WTC11 (cell line): ENCODE measurements at regions not wholly inside any gene's neighbourhood (a gene's known extent, or its start where the extent isn't known, plus 50 kb on each side); places are given as distances from the start of the nearest gene placed in this dataset.

Source experiments
- ATAC-seq: fragments of 200-7000 bp; cut with Tn5 transposase; 2 replicates; pipeline ENCODE4 v1.10.0; 2021; ENCODE audit warnings: mild to moderate bottlenecking, moderate library complexity
- CTCF ChIA-PET: fragments of 300-600 bp; sonication (Branson Sonifier 250); formaldehyde crosslinking; loops from one replicate; lab custom pipeline; 2021; ENCODE audit warnings: antibody characterized with exemption; lab: Charles Lee
- POLR2A ChIA-PET: fragments of 350-600 bp; sonication (Branson Sonifier 250); formaldehyde crosslinking; loops from one replicate; lab custom pipeline; 2021; ENCODE audit warnings: antibody characterized with exemption; lab: Charles Lee
- DNase-seq: peaks from one replicate; pipeline ENCODE4 v3.0.0; 2021; ENCODE audit warnings: low spot score
- H3K27ac Mint-ChIP-seq: 2 replicates; pipeline ENCODE4 v1.8.0; 2021; ENCODE audit warnings: mixed read lengths
- H3K27me3 Mint-ChIP-seq: 2 replicates; pipeline ENCODE4 v1.8.0; 2021; ENCODE audit warnings: low read depth, mild to moderate bottlenecking, moderate library complexity, mixed read lengths
- H3K36me3 Mint-ChIP-seq: 2 replicates; pipeline ENCODE4 v1.8.0; 2021; ENCODE audit warnings: mixed read lengths
- H3K4me1 Mint-ChIP-seq: 2 replicates; pipeline ENCODE4 v1.8.0; 2022; ENCODE audit warnings: mixed read lengths
- H3K4me3 Mint-ChIP-seq: 2 replicates; pipeline ENCODE4 v1.8.0; 2021; ENCODE audit warnings: mild to moderate bottlenecking, moderate library complexity, mixed read lengths
- H3K9me3 Mint-ChIP-seq: 2 replicates; pipeline ENCODE4 v1.8.0; 2021; ENCODE audit warnings: mixed read lengths
- GRHL2 ChIP-seq: fragments of 250-450 bp; sonication (Bioruptor Pico); IDR thresholded peaks from 2 replicates; pipeline ENCODE4 v1.8.0; 2022; ENCODE audit warnings: mild to moderate bottlenecking, moderate library complexity; ENCODE audit not compliant: insufficient replicate concordance, severe bottlenecking
- GTF2I ChIP-seq: fragments of 250-450 bp; sonication (Bioruptor Pico); conservative IDR thresholded peaks from 2 replicates; pipeline ENCODE4 v1.4.0; 2021; ENCODE audit warnings: mild to moderate bottlenecking
- JUN ChIP-seq: sonication (generic); formaldehyde crosslinking; IDR thresholded peaks from 2 replicates; pipeline ENCODE4 v1.8.0; 2023; ENCODE audit warnings: mild to moderate bottlenecking, missing genetic modification reagents
- MXD4 ChIP-seq: fragments of 250-450 bp; sonication (Bioruptor Pico); IDR thresholded peaks from 2 replicates; pipeline ENCODE4 v1.8.0; 2021; ENCODE audit warnings: mild to moderate bottlenecking, moderate library complexity, borderline replicate concordance
- TCF7 ChIP-seq: sonication (generic); formaldehyde crosslinking; IDR thresholded peaks from 2 replicates; pipeline ENCODE4 v1.8.0; 2022; ENCODE audit warnings: mild to moderate bottlenecking, low read depth, missing genetic modification reagents, moderate library complexity
- TEAD1 ChIP-seq: sonication (generic); formaldehyde crosslinking; IDR thresholded peaks from 2 replicates; pipeline ENCODE4 v1.8.0; 2022; ENCODE audit warnings: mild to moderate bottlenecking, missing genetic modification reagents
- TEAD4 ChIP-seq: sonication (generic); formaldehyde crosslinking; IDR thresholded peaks from 2 replicates; pipeline ENCODE4 v1.8.0; 2022; ENCODE audit warnings: mild to moderate bottlenecking, missing genetic modification reagents
- TP53 ChIP-seq: sonication (generic); formaldehyde crosslinking; IDR thresholded peaks from 2 replicates; pipeline ENCODE4 v1.8.1; 2023; ENCODE audit warnings: mild to moderate bottlenecking, missing genetic modification reagents
- ZNF317 ChIP-seq: sonication (generic); formaldehyde crosslinking; IDR thresholded peaks from 2 replicates; pipeline ENCODE4 v1.8.1; 2023; ENCODE audit warnings: low read depth, mild to moderate bottlenecking, moderate library complexity, missing genetic modification reagents, borderline replicate concordance
- ZNF396 ChIP-seq: fragments of 250-450 bp; sonication (Bioruptor Pico); IDR thresholded peaks from 2 replicates; pipeline ENCODE4 v1.8.0; 2021; ENCODE audit warnings: mild to moderate bottlenecking, moderate library complexity, borderline replicate concordance
- ZNF416 ChIP-seq: fragments of 250-450 bp; sonication (Bioruptor Pico); IDR thresholded peaks from 2 replicates; pipeline ENCODE4 v1.9.0; 2021; ENCODE audit warnings: mild to moderate bottlenecking, inconsistent platforms
- ZNF671 ChIP-seq: fragments of 250-450 bp; sonication (Bioruptor Pico); IDR thresholded peaks from 2 replicates; pipeline ENCODE4 v1.8.0; 2021; ENCODE audit warnings: mild to moderate bottlenecking
- TF ChIP-seq, protein P1 (sequence below): sonication (generic); formaldehyde crosslinking; IDR thresholded peaks from 2 replicates; pipeline ENCODE4 v1.8.1; 2023; ENCODE audit warnings: mild to moderate bottlenecking, missing genetic modification reagents, moderate library complexity
- TF ChIP-seq, protein P2 (sequence below): sonication (generic); formaldehyde crosslinking; IDR thresholded peaks from 2 replicates; pipeline ENCODE4 v1.8.1; 2023; ENCODE audit warnings: mild to moderate bottlenecking, missing genetic modification reagents
- TF ChIP-seq, protein P3 (sequence below): sonication (generic); formaldehyde crosslinking; conservative IDR thresholded peaks from 2 replicates; pipeline ENCODE4 v1.8.1; 2022; ENCODE audit warnings: mild to moderate bottlenecking, missing genetic modification reagents
- TF ChIP-seq, protein P4 (sequence below): fragments of 250-450 bp; sonication (Bioruptor Pico); IDR thresholded peaks from 2 replicates; pipeline ENCODE4 v1.9.0; 2021; ENCODE audit warnings: mild to moderate bottlenecking
- TF ChIP-seq, protein P5 (sequence below): sonication (generic); formaldehyde crosslinking; IDR thresholded peaks from 2 replicates; pipeline ENCODE4 v1.8.1; 2022; ENCODE audit warnings: missing genetic modification reagents, borderline replicate concordance
- TF ChIP-seq, protein P6 (sequence below): sonication (generic); formaldehyde crosslinking; IDR thresholded peaks from 2 replicates; pipeline ENCODE4 v1.8.1; 2022; ENCODE audit warnings: mild to moderate bottlenecking, missing genetic modification reagents, moderate library complexity, borderline replicate concordance
- TF ChIP-seq, protein P7 (sequence below): sonication (generic); formaldehyde crosslinking; IDR thresholded peaks from 2 replicates; pipeline ENCODE4 v1.8.0; 2023; ENCODE audit warnings: mild to moderate bottlenecking, missing genetic modification reagents
- TF ChIP-seq, protein P8 (sequence below): sonication (generic); formaldehyde crosslinking; IDR thresholded peaks from 2 replicates; pipeline ENCODE4 v1.8.0; 2022; ENCODE audit warnings: mild to moderate bottlenecking, missing genetic modification reagents

DNA sequence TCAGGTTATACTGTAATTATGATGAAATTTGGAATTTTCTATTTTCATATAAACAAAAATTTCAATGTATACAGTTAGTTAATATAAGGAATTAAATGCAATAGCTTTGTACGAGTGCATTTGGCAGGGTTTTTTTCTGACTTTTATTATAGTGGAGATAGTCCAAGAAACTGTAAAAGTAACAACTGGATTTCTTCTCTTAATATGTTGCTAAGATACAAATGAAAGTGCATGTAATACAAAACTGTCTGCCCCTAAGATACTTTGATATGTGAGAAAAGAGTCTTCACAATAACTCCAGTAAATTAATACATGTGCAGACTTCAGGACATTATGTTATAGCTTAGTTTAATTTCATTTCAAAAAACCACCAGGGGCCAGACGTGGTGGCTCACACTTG, 721.4 kb downstream of the CBLN4 start:
- ATAC-seq (no peak), DNase-seq (no peak)
- Mint-ChIP-seq H3K27ac (no peak overlapping the region), H3K4me1 (no peaks in the 10 kb centered on the region), H3K36me3 (peaks cover 47% of the 10 kb centered on the region), H3K9me3 (peaks cover 65% of the 10 kb centered on the region), H3K4me3 (no peak overlapping the region), H3K27me3 (peaks cover 11% of the 10 kb centered on the region; the same call in 1 of the 2 replicates)
- POLR2A ChIA-PET = no interaction called here
- CTCF ChIA-PET = no interaction called here
- no peak for TF ChIP-seq MXD4 (CRISPR knock-in tag)
- no peak for TF ChIP-seq ZNF317 (CRISPR knock-in tag)

DNA sequence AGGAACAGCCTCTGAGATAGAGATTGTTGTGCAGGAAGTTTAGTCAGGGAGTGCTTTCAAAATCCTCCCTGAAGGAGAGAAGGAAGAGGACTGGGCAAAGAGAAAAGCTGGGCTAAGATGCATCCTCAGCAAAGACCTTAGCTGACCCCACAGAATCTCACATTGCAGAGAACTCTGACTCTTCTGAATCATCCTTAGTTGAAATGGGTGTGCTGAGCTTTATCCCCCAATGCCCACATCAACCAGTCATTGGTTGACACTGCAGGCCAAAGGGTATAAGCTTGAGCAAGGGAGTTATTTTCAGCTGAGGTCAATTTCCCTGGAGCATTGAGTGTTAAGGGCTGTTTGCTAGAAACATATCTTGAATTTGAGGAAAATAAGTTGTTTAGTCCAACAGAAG, 732.2 kb downstream of the CBLN4 start:
- no peaks in the 10 kb centered on the region for H3K4me1 Mint-ChIP-seq
- peaks cover 8% of the 10 kb centered on the region for H3K27me3 Mint-ChIP-seq
- H3K36me3 Mint-ChIP-seq = peaks cover 77% of the 10 kb centered on the region
- no peak overlapping the region for H3K4me3 Mint-ChIP-seq
- no peak for ATAC-seq
- ChIA-PET CTCF (no interaction called here), POLR2A (no interaction called here)
- no peak overlapping the region for H3K27ac Mint-ChIP-seq
- peaks cover 83% of the 10 kb centered on the region for H3K9me3 Mint-ChIP-seq
- TF ChIP-seq, protein P1, sequence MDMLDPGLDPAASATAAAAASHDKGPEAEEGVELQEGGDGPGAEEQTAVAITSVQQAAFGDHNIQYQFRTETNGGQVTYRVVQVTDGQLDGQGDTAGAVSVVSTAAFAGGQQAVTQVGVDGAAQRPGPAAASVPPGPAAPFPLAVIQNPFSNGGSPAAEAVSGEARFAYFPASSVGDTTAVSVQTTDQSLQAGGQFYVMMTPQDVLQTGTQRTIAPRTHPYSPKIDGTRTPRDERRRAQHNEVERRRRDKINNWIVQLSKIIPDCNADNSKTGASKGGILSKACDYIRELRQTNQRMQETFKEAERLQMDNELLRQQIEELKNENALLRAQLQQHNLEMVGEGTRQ (CRISPR knock-in tag) = no peak
- TF ChIP-seq, protein P2, sequence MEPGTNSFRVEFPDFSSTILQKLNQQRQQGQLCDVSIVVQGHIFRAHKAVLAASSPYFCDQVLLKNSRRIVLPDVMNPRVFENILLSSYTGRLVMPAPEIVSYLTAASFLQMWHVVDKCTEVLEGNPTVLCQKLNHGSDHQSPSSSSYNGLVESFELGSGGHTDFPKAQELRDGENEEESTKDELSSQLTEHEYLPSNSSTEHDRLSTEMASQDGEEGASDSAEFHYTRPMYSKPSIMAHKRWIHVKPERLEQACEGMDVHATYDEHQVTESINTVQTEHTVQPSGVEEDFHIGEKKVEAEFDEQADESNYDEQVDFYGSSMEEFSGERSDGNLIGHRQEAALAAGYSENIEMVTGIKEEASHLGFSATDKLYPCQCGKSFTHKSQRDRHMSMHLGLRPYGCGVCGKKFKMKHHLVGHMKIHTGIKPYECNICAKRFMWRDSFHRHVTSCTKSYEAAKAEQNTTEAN (CRISPR knock-in tag) = no peak
- no peak for TF ChIP-seq TEAD4 (CRISPR knock-in tag)
- TF ChIP-seq, protein P3, sequence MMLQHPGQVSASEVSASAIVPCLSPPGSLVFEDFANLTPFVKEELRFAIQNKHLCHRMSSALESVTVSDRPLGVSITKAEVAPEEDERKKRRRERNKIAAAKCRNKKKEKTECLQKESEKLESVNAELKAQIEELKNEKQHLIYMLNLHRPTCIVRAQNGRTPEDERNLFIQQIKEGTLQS (CRISPR knock-in tag) = no peak
- TF ChIP-seq, protein P4, sequence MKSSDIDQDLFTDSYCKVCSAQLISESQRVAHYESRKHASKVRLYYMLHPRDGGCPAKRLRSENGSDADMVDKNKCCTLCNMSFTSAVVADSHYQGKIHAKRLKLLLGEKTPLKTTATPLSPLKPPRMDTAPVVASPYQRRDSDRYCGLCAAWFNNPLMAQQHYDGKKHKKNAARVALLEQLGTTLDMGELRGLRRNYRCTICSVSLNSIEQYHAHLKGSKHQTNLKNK (CRISPR knock-in tag) = no peak
- TF ChIP-seq TCF7 (CRISPR knock-in tag) = no peak
- no peak for TF ChIP-seq TP53 (CRISPR knock-in tag)
- no peak for TF ChIP-seq ZNF671 (CRISPR knock-in tag)
- no peak for TF ChIP-seq GTF2I (CRISPR knock-in tag)
- TF ChIP-seq, protein P5, sequence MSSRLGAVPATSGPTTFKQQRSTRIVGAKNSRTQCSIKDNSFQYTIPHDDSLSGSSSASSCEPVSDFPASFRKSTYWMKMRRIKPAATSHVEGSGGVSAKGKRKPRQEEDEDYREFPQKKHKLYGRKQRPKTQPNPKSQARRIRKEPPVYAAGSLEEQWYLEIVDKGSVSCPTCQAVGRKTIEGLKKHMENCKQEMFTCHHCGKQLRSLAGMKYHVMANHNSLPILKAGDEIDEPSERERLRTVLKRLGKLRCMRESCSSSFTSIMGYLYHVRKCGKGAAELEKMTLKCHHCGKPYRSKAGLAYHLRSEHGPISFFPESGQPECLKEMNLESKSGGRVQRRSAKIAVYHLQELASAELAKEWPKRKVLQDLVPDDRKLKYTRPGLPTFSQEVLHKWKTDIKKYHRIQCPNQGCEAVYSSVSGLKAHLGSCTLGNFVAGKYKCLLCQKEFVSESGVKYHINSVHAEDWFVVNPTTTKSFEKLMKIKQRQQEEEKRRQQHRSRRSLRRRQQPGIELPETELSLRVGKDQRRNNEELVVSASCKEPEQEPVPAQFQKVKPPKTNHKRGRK (CRISPR knock-in tag) = no peak
- TF ChIP-seq, protein P6, sequence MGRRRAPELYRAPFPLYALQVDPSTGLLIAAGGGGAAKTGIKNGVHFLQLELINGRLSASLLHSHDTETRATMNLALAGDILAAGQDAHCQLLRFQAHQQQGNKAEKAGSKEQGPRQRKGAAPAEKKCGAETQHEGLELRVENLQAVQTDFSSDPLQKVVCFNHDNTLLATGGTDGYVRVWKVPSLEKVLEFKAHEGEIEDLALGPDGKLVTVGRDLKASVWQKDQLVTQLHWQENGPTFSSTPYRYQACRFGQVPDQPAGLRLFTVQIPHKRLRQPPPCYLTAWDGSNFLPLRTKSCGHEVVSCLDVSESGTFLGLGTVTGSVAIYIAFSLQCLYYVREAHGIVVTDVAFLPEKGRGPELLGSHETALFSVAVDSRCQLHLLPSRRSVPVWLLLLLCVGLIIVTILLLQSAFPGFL (CRISPR knock-in tag) = no peak
- TF ChIP-seq, protein P7, sequence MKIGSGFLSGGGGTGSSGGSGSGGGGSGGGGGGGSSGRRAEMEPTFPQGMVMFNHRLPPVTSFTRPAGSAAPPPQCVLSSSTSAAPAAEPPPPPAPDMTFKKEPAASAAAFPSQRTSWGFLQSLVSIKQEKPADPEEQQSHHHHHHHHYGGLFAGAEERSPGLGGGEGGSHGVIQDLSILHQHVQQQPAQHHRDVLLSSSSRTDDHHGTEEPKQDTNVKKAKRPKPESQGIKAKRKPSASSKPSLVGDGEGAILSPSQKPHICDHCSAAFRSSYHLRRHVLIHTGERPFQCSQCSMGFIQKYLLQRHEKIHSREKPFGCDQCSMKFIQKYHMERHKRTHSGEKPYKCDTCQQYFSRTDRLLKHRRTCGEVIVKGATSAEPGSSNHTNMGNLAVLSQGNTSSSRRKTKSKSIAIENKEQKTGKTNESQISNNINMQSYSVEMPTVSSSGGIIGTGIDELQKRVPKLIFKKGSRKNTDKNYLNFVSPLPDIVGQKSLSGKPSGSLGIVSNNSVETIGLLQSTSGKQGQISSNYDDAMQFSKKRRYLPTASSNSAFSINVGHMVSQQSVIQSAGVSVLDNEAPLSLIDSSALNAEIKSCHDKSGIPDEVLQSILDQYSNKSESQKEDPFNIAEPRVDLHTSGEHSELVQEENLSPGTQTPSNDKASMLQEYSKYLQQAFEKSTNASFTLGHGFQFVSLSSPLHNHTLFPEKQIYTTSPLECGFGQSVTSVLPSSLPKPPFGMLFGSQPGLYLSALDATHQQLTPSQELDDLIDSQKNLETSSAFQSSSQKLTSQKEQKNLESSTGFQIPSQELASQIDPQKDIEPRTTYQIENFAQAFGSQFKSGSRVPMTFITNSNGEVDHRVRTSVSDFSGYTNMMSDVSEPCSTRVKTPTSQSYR = no peak
- no peak for TF ChIP-seq TEAD1 (CRISPR knock-in tag)
- TF ChIP-seq, protein P8, sequence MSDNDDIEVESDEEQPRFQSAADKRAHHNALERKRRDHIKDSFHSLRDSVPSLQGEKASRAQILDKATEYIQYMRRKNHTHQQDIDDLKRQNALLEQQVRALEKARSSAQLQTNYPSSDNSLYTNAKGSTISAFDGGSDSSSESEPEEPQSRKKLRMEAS = no peak
- no peak for TF ChIP-seq ZNF416 (CRISPR knock-in tag)
- no peak for TF ChIP-seq GRHL2
- no peak for TF ChIP-seq JUN (CRISPR knock-in tag)
- no peak for TF ChIP-seq ZNF396 (CRISPR knock-in tag)
- DNase-seq = no peak
